HG02870 (cell line): ENCODE measurements at regions not wholly inside any gene's neighbourhood (a gene's known extent, or its start where the extent isn't known, plus 50 kb on each side); places are given as distances from the start of the nearest gene placed in this dataset.
"Not testable (repeated sequence)": the region's sequence is repeated elsewhere in the genome, so short reads cannot be mapped to it uniquely, and the experiment has no call there.

Experiments used
- ATAC-seq: cut with Tn5 transposase; IDR thresholded peaks from one replicate; pipeline ENCODE4 v1.9.1; 2021; ENCODE audit warnings: mild to moderate bottlenecking, moderate library complexity; ENCODE audit not compliant: unreplicated experiment

GRCh38 chr6:156689656-156690055, 87.5 kb upstream of the ARID1B start:
- ATAC-seq: no peak

- ATAC-seq: no peak
These were observed 88.6 kb upstream of the ARID1B start for GRCh38 chr6:156688620-156688971.

- ATAC-seq: no peak
These were observed 89.2 kb upstream of the ARID1B start for GRCh38 chr6:156687789-156688619.

GRCh38 chr6:156686995-156687788, 90.0 kb upstream of the ARID1B start:
- ATAC-seq: peak; percentile 44

- no peak for ATAC-seq
These were observed 90.7 kb upstream of the ARID1B start for GRCh38 chr6:156686301-156686994.

GRCh38 chr6:156685823-156686222, 91.4 kb upstream of the ARID1B start:
- ATAC-seq: no peak

GRCh38 chr6:156683821-156684220, 93.4 kb upstream of the ARID1B start:
- ATAC-seq: no peak

GRCh38 chr6:156676721-156677120, 100.5 kb upstream of the ARID1B start:
- no peak for ATAC-seq

GRCh38 chr6:156674197-156674596, 103.0 kb upstream of the ARID1B start:
- ATAC-seq: no peak

GRCh38 chr6:156670097-156670496, 107.1 kb upstream of the ARID1B start:
- ATAC-seq: not testable (repeated sequence)

GRCh38 chr6:156662025-156662445, 115.1 kb upstream of the ARID1B start:
- ATAC-seq: no peak

GRCh38 chr6:156660389-156660788, 116.8 kb upstream of the ARID1B start:
- ATAC-seq: no peak

- peak; percentile 69 for ATAC-seq
These were observed 117.4 kb upstream of the ARID1B start for GRCh38 chr6:156659822-156660198.

GRCh38 chr6:156658966-156659821, 118.0 kb upstream of the ARID1B start:
- peak; percentile 49 for ATAC-seq

GRCh38 chr6:156658186-156658965, 118.8 kb upstream of the ARID1B start:
- ATAC-seq: no peak

GRCh38 chr6:156657296-156657695, 119.9 kb upstream of the ARID1B start:
- no peak for ATAC-seq

GRCh38 chr6:156654919-156655918, 122.0 kb upstream of the ARID1B start:
- ATAC-seq: no peak

- ATAC-seq: peak; percentile 54
These were observed 124.9 kb upstream of the ARID1B start for GRCh38 chr6:156652231-156652750.
